SW 1271 (cell line): ENCODE measurements at regions not wholly inside any gene's neighbourhood (a gene's known extent, or its start where the extent isn't known, plus 50 kb on each side); places are given as distances from the start of the nearest gene placed in this dataset.

ENCODE experiments used
- DNase-seq, 2 experiments: peaks; one replicate each; lab custom pipeline; 2025; lab: John Stamatoyannopoulos, UW

DNA sequence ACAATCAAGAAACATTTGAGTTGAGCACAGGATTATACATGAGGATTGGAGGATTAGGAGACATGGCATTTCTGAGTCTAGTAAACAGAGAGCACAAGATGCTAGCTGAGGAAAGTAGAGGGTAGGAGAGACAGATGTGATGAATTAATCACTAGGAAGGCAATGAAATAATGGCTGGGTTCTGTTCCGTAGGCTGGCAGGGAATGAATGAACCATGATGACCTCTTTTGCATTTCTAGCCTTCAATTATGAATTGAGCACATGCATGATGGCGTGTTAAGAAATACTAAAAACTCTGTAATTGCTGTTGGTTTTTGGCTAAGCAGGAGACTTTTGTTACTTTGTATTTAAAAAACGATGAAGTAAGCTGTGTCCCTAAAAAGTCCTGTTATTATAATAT lies 420.0 kb upstream of the TLE4 start:
- DNase-seq, result no peak

DNA sequence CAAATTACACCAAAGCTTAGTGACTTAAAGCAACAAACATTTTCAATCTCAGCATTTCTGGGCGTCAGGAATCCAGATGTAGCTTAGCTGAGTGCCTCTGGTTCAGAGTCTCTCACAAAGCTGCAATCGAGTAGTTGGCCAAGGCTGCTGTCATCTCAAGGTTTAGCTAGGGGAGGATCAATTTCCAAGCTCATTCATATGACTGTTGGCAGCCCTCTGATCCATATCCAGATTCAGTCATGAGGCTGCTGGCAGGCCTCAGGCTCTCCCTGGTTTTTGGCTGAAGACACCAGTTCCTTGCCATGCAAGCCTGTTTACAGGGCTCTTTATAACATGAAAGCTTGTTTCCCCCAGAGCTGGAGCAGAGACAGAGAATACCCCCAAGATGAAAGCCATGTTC lies 419.5 kb upstream of the TLE4 start:
- DNase-seq, result no peak

DNA sequence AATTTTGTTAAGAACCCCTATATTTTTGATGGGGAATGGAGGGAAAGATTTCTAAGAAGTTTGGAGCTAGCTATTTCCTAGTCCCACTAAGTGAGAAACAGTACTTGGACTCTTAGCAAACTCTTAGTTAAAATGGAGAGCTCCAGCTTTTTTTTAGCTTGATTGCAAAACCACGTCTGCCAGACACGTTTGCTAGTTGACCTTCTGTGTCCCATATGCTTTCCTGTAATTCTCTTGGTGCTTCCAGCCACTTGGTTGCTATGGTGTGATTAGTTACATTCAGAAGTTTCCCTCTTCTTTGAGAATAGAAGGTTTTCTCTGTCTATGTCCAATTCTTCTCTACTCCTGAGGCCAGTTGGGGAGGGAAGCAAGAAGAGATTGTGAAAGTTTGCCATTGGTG lies 417.0 kb upstream of the TLE4 start:
- DNase-seq, result no peak

DNA sequence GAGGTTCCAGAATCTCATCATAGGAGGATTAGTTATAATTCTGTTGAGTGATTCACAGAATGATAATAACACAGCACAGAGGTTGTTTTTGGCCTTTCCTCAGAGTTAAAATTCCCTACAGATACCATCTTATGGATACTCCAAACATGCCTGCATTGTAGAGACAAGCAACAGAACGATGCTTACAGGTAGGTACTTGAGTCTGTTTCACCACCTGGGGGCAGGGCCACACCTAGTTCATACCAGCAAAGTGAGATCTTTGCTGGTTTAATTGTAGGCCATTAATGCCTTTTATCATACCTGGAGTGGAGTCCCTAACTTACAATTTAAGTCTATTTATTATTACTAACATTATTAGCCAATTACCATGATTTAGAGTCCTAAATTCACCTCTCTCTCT lies 416.5 kb upstream of the TLE4 start:
- DNase-seq, result no peak

DNA sequence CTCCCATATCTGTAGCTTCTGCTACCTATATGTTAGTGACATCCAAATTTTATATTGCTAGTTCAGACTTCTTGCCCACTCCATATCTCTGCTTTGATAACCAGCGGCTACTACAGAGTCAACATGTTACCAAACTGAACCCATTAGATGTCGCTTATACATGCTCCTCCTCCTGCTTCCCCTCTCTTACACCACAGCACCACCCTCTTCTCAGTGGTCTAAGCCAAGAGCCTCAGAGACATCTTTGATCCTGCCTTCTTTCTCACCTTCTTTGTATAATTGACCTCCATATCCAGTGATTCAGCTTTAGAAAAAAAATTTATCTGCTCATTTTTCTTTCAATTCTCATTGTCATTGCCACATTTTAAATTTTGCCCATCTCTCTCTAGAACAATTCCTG lies 408.2 kb upstream of the TLE4 start:
- DNase-seq, result no peak

DNA sequence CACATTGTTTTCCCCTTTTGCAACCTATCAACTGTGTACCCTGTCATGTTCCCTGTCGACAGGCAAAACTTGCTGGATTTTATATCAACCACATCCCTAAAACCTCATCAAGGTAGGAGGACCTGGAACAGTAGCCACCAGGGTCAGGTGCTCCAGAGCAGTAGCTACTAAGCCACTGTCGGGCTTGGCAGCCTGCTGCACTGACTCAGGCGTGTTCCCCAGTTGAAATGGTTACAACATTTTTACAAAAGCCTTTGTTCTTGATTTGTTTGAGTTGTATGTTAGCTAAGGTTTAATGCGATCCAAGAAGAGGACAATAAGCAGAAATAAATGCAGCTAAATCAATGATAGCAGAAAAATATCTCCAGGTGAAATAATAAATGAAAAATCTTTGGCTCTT lies 407.4 kb upstream of the TLE4 start:
- no peak for DNase-seq

DNA sequence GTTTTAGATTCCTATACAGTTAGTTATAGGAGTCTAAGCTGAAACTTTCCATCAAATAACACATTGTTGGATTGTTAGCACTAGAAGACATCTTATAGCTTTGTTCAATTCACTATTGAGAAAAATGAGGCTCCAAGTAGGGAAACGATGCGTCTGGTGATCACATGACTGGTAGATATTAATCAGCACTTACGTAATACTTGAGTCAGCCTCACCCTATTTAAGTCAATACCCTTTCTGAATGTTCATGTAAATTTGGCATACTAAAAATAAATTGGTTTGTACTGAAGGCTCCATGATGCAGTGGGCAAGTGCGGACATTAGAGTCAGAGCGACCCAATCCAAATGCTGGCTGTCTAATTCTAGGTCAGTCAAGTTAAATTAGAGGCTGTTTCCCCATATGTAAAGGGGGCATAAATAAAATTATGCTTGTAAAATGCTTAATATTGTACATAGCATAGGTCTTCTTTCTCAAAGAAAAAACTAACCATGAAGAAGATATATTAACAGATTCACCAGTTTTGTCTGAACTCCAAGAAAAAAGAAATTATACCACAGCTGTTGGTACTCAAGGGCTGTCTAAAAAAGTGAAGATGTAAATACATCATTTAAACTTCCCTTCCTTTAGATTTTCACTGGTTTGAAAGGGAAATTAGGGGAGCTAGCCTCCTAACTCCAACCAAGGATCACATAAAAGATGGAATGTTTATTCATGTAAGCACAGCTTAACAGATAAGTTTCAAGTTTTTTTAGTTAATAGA lies 406.6 kb upstream of the TLE4 start:
- DNase-seq, result no peak

DNA sequence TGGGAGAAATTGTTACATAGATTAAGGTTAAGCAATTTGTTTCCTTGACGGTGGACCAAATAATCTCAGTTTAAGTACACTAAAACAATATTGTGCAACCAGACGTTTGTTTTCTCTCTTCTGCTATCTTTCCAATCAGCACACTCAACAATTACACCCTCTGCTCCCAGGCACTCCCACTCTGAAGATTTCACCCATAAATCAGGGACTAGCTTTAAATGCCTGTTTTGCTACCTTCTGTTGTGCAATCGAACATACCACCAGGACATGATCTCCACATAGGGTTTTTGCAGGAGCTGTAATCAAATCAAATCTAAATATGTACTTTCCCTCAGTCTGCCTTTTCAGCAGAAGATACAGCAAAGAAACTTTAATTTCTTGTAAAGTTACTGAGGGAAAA lies 405.8 kb upstream of the TLE4 start:
- DNase-seq, result no peak

DNA sequence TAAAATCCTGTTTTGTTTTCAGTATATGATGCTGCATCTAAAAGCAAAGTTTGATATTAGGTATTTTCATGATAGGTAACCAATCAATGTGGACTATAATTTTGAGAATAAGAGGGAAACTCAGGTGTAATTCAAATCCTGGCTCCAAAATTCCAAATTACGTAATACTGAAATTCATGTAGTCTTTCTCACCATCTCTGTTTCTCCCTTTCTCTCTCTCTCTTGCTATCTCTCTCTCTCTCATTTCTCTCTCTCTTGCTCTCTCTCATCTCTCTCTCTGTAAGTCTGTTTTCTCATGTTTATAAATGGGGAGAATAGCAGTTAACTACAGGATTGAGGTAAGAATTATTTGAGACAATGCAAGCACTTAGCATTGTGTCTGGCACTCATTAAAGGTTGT lies 401.1 kb upstream of the TLE4 start:
- no peak for DNase-seq

DNA sequence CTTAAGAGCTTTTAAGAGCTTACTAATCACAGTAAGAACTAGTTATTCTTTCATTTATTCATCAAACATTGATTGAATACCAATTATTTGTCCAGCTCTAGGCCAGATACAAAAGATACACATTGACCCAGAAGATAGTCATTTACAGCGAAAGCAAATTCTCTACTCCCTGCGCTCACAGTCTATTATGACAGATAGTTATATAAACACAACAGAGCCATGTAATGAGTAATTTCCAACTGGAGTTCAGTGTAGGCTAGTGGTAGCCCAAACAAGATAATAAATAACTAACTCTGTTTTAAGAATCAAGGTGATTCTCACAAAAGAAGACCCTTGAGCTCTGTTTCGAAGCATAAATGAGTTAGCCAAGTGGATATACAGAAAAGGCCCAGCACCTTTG lies 397.8 kb upstream of the TLE4 start:
- DNase-seq, result no peak

DNA sequence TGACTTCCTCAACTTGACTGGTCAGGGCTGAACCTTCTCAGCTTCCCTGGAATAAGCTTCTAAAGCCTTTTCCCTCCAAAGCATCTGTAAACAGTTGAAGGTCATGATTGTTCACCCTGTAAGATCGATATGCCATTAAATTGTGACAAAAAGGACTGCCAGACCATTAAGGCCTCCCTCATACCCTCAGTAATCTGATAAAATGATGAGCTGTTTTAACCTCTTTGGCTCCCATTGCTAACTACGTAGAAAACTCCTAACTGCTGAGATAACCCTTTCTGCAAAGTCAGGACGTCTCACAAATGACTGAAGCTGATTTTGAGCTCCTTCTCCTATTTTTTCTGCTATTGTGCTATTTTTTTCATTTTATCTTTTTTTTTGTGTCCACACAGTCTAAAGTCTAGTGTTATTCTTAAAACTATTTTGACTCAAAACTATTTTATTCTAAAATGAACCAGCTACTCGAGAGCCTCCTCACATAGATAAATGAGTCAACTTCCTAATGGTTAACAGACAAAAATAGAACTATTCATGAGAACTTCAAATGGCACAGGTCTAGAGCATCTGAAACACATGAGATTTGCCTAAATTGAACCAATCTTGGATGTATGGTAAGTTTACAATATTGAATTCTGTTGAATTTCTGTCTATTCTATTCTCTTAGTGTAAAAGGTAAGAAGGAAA lies 395.6 kb upstream of the TLE4 start:
- no peak for DNase-seq

DNA sequence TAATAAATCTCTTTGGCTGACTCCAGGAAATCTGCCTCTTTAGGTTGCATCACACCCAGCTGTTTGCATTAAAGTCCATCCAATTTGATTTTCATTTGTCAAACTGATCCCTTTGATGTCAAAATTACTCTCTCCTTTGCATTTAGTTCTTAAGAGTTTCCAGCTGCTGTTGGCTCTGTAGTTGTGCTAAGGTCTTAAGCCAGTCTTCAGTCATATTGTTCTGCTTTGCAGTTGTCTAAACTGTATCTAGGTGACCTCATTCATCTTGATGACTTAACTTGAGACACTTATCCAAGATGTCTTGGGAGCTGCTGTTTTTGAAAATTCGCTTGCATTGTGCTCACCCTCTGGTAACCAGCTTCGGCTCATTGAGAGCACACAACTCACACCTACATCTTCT lies 386.9 kb upstream of the TLE4 start:
- DNase-seq, result no peak

DNA sequence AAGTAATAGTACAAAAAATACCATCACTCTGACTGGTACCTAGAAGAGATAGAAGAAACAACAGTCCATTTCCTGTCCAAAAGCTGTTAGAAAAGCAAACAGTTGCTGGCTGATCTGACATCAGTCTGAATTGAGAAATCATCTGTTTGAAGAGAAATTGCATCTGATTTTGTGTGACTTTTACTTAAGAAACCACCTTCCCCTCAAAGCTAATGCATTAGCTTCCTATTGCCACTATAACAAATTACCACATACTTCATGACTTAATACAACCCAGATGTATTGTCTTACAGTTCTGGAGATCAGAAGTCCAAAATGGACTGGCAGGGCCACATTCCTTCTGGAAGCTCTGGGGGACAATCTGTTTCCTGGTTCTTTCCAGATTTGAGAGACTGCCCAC lies 385.9 kb upstream of the TLE4 start:
- DNase-seq, result no peak

DNA sequence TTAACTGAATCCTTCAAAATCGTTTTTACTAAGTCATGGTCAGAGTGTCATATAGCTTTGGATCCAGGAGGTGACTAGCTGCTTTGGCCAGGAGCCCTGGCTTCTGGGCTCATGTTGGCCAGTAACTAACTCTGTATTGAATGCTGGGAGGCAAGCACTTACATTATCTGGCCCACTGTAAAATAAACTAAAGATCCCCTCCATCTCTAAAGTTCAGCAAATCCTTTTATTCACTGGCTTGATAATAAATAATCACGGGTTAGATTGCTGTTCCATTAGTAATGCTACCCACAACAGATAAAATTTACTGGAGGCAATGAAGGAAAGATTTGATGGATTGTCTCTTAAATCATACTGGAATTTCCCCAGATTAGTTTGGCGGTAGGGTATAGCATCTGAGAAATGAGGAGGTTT lies 382.2 kb upstream of the TLE4 start:
- no peak for DNase-seq

DNA sequence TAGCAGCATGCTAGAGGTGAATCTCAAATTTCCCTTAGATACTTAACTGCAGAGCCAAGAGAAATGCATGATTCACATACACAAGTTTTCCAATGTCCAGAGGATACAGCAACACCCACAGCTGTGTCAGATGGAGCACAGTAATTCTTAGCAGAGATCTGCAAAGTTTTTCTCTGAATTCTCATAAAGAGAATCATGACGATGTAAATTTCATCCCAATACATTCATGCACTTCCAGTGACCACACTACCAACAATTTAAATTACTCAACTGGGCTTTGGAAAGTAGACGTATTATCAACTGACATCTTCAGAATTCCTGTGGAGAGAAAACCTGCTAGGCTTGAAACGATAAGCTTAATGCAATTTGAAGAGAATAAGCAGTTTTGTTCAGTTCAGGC lies 378.8 kb upstream of the TLE4 start:
- DNase-seq, result no peak

DNA sequence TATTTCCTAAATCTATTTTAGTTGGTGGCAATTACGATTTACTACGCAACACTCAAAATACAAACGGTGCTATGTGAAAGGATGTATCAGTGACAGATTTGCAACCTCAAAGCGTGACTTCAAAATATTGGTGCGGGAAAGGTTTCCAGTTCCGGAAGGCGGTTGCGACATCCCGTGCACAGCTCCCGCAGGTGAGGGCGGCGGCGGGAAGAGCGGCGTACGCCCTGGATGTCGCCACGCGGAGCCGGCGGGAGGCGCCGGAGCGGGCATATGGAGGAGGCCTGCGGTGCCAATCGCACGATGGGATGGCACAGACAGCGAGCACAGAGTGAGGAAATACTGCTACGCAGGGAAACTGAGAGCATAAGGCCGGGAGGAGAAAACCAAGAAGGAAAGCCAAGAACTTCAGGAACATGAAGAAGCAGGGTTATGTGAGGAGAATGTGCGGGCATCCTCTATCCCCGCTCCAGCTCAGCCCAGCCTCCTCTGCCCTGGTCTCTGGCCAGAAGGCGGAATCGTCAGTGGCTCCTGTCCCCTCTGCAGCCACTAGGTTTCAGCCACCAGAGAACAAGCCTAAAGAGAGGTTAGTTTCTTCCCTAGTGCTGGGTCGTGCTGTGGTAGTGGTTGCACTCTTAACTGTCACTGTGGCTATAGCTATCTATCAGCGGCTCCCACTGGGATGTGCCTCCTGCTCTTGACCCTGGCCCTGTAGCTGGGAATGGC lies 378.1 kb upstream of the TLE4 start:
- DNase-seq, result no peak

DNA sequence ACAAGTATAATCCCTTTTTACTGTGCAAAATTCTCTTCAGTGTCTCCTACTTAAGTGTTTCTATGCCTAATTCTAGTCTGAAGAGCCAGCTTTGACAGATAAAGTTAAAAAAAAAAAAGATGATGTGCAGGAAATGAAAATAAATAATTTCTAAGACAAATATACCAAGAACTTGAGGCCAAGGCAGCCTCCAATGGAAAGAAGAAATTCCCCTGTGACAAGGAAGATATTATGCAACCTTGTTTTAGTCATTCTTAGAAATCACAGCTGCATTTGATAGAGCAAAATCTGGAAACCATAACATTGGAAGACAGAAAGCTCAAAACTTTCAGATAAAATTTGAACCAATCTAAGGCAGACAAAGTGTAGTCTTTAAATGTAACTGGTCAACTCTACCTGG lies 375.9 kb upstream of the TLE4 start:
- no peak for DNase-seq

DNA sequence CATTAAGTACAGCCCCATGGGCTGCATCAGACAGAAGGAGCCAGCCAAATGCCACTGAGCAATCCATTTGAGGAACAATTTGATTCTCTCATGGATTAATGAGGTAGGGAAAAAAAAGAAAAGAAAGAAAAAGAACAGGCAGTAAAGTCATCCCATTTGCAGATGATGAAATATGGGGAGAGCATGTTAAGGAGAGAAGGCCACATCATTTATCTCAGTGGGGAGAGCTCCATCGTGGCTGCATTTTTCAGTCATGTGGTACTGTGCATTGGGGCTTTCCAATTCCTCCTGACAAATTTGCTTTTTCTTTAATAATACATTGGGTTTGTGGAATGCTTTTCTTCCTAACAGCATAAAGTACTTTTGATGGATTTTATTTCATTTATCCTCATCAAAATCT lies 375.2 kb upstream of the TLE4 start:
- DNase-seq, result no peak

DNA sequence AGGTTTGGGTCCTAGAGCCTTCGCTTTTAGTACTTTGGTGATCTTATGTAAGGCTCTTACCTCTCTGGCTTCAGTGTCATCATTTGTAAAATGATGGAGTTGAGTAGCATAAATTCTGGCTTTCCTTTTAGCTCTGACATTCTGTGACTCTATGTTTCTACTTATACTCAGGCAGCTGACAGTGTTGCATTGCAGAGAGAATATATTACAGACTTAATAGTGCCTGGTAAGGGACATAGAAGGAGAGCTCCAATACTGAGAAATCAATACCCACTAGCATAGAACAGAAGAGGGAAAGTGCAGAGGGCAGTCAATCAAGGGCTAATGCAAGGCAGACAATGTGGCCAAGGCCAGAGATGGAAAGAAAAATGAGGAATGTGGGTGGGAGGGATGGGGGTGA lies 371.4 kb upstream of the TLE4 start:
- no peak for DNase-seq

DNA sequence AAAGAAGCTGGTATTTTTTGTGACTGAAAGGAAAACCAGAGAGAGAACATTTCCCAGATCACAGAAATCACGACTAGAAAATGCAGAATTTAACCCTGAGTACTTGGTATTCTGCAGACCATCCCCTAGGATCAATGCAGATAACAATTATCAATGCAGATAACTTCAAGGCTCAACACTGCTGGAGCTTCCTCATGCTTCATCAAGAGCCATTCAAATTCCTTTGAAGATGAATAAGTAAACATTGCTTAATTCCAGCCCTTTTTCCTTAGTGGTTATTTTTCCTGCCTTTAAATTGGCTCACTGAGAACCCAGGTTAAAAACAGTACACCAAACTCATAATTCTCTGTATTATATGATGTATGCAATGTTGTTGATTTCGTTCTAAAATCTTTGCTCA lies 370.1 kb upstream of the TLE4 start:
- no peak for DNase-seq

DNA sequence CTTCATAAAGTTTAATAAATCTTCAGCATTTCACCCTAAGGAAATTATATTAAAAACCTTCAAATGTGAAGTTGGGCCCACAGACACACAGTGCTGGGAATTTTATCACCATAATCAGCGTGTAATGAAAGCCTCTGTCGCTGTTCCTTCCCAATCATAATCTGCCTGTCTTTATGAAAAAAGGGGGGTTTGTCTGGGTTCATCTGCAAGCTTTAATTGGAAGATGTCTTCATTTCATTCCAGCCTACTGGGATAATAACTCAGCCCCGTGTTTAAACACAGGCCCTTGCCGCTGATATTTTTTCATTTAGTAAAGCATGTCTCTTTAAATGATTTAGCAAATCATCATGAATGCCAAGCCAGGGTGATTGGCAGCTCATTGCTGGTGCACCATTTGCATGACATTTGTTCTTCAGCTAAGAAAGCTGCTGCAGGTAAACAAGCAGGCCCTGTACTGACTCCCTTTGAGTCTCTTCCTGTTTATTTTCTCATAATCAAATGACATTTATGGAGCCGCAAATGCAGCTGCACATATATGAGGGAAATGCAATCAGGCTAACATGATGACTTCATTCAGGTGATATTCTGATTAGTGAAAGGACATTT lies 362.9 kb upstream of the TLE4 start:
- no peak for DNase-seq

DNA sequence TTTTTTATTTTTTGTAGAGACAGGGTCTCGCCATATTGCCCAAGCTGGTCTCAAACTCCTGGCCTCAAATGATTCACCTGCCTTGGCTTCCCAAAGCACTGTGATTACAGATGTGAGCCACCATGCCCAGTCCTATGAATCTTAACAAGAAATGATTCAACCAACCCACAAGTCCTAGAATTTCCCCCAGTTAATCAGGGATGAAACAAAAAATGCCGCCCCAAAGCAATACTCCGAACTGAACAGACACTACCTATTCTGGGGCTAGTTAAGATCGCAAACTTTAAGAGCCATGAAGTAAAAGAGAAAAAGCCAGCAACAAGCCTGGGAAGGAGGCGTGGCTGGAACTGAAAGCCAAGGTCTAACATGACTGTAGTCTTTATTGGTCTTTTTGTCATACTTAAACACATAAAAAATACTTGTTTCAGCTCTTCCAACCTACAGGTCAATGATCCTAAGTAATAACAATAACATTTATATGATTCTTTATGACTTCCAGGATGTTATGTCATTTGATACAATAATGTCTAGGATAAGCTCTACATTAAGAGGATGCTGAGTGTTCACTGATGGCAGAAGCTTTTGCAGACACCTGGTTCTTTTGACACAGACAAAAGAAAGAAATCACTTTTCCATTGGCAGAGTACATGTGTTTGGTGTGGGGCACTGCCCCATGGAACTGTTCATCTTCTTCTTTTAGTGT lies 361.1 kb upstream of the TLE4 start:
- DNase-seq, result no peak
